Panc1 (cell line): ENCODE measurements at regions not wholly inside any gene's neighbourhood (a gene's known extent, or its start where the extent isn't known, plus 50 kb on each side); places are given as distances from the start of the nearest gene placed in this dataset.

Experiments used
- ATAC-seq: fragments of 200-7000 bp; cut with Tn5 transposase; 2 replicates; pipeline ENCODE4 v1.9.1; 2020; ENCODE audit warnings: mild to moderate bottlenecking, moderate library complexity
- BruUV-seq: library from RNA; stranded (reverse); fragments of 400-500 nt; replicated peaks from 2 replicates; lab custom pipeline; 2021; lab: Mats Ljungman, UMichigan
- CTCF ChIA-PET: fragments of 300-600 bp; sonication (Branson Sonifier 250); formaldehyde crosslinking; loops from one replicate; lab custom pipeline; 2022; ENCODE audit warnings: antibody characterized with exemption; lab: Charles Lee
- POLR2A ChIA-PET: fragments of 300-600 bp; sonication (Branson Sonifier 250); formaldehyde crosslinking; loops from one replicate; lab custom pipeline; 2022; ENCODE audit warnings: antibody characterized with exemption; lab: Charles Lee
- DNase-seq: peaks from one replicate; pipeline ENCODE4 v3.0.0-alpha.2; 2010; ENCODE audit warnings: low read depth, low spot score
- H3K27ac ChIP-seq: 2 replicates; pipeline ENCODE4 v1.5.1; 2011; ENCODE audit warnings: mild to moderate bottlenecking, low read length, inconsistent platforms
- H3K27me3 ChIP-seq: fragments of 200-500 bp; sonication (Bioruptor generic); 2 replicates; pipeline ENCODE4 v1.6.0; 2014; ENCODE audit warnings: low read length, inconsistent platforms; ENCODE audit not compliant: control insufficient read depth, insufficient read depth
- H3K36me3 ChIP-seq: fragments of 200-500 bp; sonication (Bioruptor generic); 2 replicates; pipeline ENCODE4 v1.5.1; 2014; ENCODE audit warnings: inconsistent platforms, mild to moderate bottlenecking, low read length, moderate library complexity; ENCODE audit not compliant: control insufficient read depth, insufficient read depth
- H3K4me1 ChIP-seq: 2 replicates; pipeline ENCODE4 v1.5.1; 2011; ENCODE audit warnings: inconsistent platforms, mild to moderate bottlenecking, low read length, moderate library complexity; ENCODE audit not compliant: control insufficient read depth, insufficient read depth
- H3K4me3 ChIP-seq, 2 experiments: 2 replicates each; pipeline ENCODE4 v1.5.1; 2011 to 2012; ENCODE audit warnings: low read depth in 2 of 2, low read length in 2 of 2, mild to moderate bottlenecking in 2 of 2, inconsistent platforms in 1 of 2, moderate library complexity in 1 of 2
- H3K9me3 ChIP-seq: fragments of 200-500 bp; sonication (Bioruptor generic); 2 replicates; pipeline ENCODE4 v1.5.1; 2014; ENCODE audit warnings: low read depth, mild to moderate bottlenecking, inconsistent platforms, low read length, moderate library complexity; ENCODE audit not compliant: control insufficient read depth, insufficient read depth
- POLR2AphosphoS5 ChIP-seq: IDR thresholded peaks from 2 replicates; pipeline ENCODE4 v1.6.1; 2012; ENCODE audit warnings: mild to moderate bottlenecking, low read depth, low read length, moderate library complexity
- SIN3A ChIP-seq: IDR thresholded peaks from 2 replicates; pipeline ENCODE4 v1.6.1; 2012; ENCODE audit warnings: low read depth, mild to moderate bottlenecking, low read length, moderate library complexity, borderline replicate concordance; ENCODE audit not compliant: insufficient read depth
- TCF7L2 ChIP-seq: IDR thresholded peaks from 2 replicates; pipeline ENCODE4 v1.6.1; 2011; ENCODE audit warnings: mild to moderate bottlenecking, low read depth, low read length, inconsistent platforms
- in situ Hi-C: cut with HindIII; loops from 2 replicates; pipeline ENCODE4 v1.10.0; 2016; ENCODE audit warnings: low sequenced_read_pairs, low pct_unique_long_range_greater_than_20kb
- intact Hi-C: fragments of 100-400 bp; cut with micrococcal nuclease; formaldehyde crosslinking; loops from one replicate; pipeline ENCODE4 v1.10.0; 2022; ENCODE audit not compliant: unreplicated experiment
- TF ChIP-seq, protein P1 (sequence below), 2 experiments: IDR thresholded peaks; 2 replicates each; pipeline ENCODE4 v1.6.1; 2011 to 2012; ENCODE audit warnings: low read depth in 2 of 2, control low read depth in 1 of 2, low read length in 1 of 2, mild to moderate bottlenecking in 1 of 2, moderate library complexity in 1 of 2; ENCODE audit not compliant: insufficient read depth in 1 of 2
- TF ChIP-seq, protein P2 (sequence below): fragments of 450-650 bp; IDR thresholded peaks from 2 replicates; pipeline ENCODE4 v1.5.1; 2017; ENCODE audit warnings: mild to moderate bottlenecking

DNA sequence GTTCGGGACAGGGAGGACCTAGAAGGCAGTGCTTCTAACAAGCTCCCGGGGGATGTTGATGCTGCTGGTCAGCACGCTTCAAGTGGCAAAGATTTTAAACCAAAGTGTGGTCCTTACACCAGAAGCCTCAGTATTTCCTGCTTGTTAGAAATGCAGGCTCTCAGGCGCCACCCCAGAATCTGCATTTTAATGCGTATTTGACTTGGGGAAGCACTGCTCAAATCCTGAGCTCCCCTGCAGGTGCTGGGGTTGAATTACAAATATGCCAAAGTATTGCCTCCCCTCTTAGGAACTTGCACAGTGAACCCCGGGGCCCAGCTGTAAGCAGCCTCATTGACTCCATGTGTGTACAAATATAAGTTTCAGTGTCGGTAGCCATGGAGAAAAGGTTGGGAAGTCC, 70.8 kb upstream of the RAI2 start:
- Histone ChIP-seq H3K36me3 (no peaks in the 10 kb centered on the region), H3K27ac (no peak overlapping the region), H3K4me3 (no peak overlapping the region), H3K4me1 (no peaks in the 10 kb centered on the region), H3K9me3 (no peaks in the 10 kb centered on the region), H3K27me3 (no peaks in the 10 kb centered on the region)
- CTCF ChIA-PET: no interaction called here
- ATAC-seq (no peak), DNase-seq (no peak)
- in situ Hi-C loops: no loop called here
- intact Hi-C loops: no loop called here
- POLR2A ChIA-PET: no interaction called here
- no TSS peak for BruUV-seq
- TF ChIP-seq SIN3A (no peak), TCF7L2 (no peak), POLR2AphosphoS5 (no peak)
- TF ChIP-seq, protein P1, sequence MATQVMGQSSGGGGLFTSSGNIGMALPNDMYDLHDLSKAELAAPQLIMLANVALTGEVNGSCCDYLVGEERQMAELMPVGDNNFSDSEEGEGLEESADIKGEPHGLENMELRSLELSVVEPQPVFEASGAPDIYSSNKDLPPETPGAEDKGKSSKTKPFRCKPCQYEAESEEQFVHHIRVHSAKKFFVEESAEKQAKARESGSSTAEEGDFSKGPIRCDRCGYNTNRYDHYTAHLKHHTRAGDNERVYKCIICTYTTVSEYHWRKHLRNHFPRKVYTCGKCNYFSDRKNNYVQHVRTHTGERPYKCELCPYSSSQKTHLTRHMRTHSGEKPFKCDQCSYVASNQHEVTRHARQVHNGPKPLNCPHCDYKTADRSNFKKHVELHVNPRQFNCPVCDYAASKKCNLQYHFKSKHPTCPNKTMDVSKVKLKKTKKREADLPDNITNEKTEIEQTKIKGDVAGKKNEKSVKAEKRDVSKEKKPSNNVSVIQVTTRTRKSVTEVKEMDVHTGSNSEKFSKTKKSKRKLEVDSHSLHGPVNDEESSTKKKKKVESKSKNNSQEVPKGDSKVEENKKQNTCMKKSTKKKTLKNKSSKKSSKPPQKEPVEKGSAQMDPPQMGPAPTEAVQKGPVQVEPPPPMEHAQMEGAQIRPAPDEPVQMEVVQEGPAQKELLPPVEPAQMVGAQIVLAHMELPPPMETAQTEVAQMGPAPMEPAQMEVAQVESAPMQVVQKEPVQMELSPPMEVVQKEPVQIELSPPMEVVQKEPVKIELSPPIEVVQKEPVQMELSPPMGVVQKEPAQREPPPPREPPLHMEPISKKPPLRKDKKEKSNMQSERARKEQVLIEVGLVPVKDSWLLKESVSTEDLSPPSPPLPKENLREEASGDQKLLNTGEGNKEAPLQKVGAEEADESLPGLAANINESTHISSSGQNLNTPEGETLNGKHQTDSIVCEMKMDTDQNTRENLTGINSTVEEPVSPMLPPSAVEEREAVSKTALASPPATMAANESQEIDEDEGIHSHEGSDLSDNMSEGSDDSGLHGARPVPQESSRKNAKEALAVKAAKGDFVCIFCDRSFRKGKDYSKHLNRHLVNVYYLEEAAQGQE (IDR thresholded peaks at IDR 0.05; ENCODE audit: insufficient read depth in 1 of 2, low read depth in 2 of 2, low read length in 1 of 2): no peak
- TF ChIP-seq, protein P2, sequence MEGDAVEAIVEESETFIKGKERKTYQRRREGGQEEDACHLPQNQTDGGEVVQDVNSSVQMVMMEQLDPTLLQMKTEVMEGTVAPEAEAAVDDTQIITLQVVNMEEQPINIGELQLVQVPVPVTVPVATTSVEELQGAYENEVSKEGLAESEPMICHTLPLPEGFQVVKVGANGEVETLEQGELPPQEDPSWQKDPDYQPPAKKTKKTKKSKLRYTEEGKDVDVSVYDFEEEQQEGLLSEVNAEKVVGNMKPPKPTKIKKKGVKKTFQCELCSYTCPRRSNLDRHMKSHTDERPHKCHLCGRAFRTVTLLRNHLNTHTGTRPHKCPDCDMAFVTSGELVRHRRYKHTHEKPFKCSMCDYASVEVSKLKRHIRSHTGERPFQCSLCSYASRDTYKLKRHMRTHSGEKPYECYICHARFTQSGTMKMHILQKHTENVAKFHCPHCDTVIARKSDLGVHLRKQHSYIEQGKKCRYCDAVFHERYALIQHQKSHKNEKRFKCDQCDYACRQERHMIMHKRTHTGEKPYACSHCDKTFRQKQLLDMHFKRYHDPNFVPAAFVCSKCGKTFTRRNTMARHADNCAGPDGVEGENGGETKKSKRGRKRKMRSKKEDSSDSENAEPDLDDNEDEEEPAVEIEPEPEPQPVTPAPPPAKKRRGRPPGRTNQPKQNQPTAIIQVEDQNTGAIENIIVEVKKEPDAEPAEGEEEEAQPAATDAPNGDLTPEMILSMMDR: no peak

DNA sequence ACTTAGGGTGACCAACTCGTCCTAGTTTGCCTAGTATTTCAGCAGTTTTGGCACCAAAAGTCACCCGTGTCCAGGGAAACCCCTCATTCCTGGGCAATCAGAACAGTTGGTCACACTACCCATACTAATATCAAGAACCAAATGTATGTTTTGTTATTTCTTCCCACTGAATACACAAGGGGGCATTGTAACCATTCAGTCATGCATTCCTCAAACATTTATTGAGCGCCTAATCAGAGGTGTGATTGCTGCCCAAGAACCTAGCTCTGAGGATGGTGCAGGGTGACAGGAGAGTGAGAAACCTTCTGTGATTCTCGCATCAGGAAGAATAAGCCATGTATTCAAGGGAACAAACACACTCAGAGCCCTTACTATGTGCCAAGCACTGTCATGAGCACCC, 69.8 kb upstream of the RAI2 start:
- POLR2A ChIA-PET: no interaction called here
- no peaks in the 10 kb centered on the region for H3K4me1 ChIP-seq
- H3K27ac ChIP-seq: no peak overlapping the region
- no peaks in the 10 kb centered on the region for H3K27me3 ChIP-seq
- H3K4me3 ChIP-seq: no peak overlapping the region
- TF ChIP-seq, protein P1 (IDR thresholded peaks at IDR 0.05; ENCODE audit: insufficient read depth in 1 of 2, low read depth in 2 of 2, low read length in 1 of 2): no peak
- TF ChIP-seq, protein P2: 0 out of 2 replicates have a peak, but pooled peaks have one; percentile 5
- intact Hi-C loops (no loop called here), in situ Hi-C loops (no loop called here)
- no peaks in the 10 kb centered on the region for H3K9me3 ChIP-seq
- CTCF ChIA-PET: no interaction called here
- no peaks in the 10 kb centered on the region for H3K36me3 ChIP-seq
- BruUV-seq: no TSS peak
- ATAC-seq (no peak), DNase-seq (no peak)
